Activated CD4-positive, alpha-beta memory T cell treated with anti-CD3 and anti-CD28 coated beads for 36 hours (primary cell): ENCODE measurements at regions not wholly inside any gene's neighbourhood (a gene's known extent, or its start where the extent isn't known, plus 50 kb on each side); places are given as distances from the start of the nearest gene placed in this dataset.

ENCODE experiments used
- CTCF ChIA-PET: fragments of 350-600 bp; sonication (Branson Sonifier 250); formaldehyde crosslinking; loops from one replicate; lab custom pipeline; 2021; ENCODE audit warnings: antibody characterized with exemption, inconsistent platforms; lab: Charles Lee
- POLR2A ChIA-PET: fragments of 350-600 bp; sonication (Branson Sonifier 250); formaldehyde crosslinking; loops from one replicate; lab custom pipeline; 2021; ENCODE audit warnings: antibody characterized with exemption; lab: Charles Lee
- DNase-seq: peaks from one replicate; pipeline ENCODE4 v3.0.0-alpha.2; 2020
- H3K27ac Mint-ChIP-seq: one replicate; pipeline ENCODE4 v1.8.0; 2021; ENCODE audit warnings: mixed read lengths
- H3K27me3 Mint-ChIP-seq: one replicate; pipeline ENCODE4 v1.8.0; 2021; ENCODE audit warnings: mixed read lengths
- H3K36me3 Mint-ChIP-seq: one replicate; pipeline ENCODE4 v1.8.0; 2021; ENCODE audit warnings: mixed read lengths
- H3K4me1 Mint-ChIP-seq: one replicate; pipeline ENCODE4 v1.8.0; 2021; ENCODE audit warnings: low read depth, mixed read lengths
- H3K4me3 Mint-ChIP-seq: one replicate; pipeline ENCODE4 v1.8.0; 2021; ENCODE audit warnings: mild to moderate bottlenecking, mixed read lengths
- H3K9me3 Mint-ChIP-seq: one replicate; pipeline ENCODE4 v1.8.0; 2021; ENCODE audit warnings: mixed read lengths
- intact Hi-C: fragments of 100-400 bp; cut with micrococcal nuclease; formaldehyde crosslinking; loops from one replicate; pipeline ENCODE4 v1.15.1; 2023

DNA sequence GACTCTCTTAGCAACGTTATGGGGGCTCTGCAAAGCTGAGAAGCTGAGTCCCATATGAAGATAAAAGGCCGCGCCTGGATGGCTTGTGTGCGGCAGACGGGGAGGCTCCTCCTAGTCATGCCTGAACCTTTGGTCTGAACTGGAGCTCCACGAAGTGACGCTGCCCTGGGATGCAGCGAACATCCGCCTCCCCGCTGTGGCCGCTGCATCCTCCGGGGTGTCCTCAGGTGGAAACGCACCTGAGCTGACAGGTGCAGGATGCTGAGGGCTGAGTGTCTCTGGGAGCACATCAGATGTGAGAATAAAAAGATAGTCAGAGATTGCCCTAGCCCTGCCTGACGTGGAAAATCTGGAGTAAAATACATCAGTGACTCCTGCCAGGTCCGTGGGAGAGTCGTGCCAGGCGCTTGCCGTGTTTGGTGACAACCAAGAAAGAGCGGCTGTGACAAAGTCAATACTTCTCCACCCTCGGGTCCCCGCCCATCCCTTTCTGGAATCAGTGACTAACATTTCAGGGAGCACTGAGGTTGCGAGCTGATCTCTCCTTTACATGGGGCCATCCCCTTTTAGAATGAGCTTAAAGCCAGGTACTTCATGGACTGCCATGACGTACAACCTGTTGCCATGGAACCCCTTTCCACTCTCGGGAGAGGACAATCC lies 162.8 kb upstream of the AFDN start:
- Mint-ChIP-seq H3K4me3 (no peak overlapping the region), H3K27me3 (no peaks in the 10 kb centered on the region), H3K9me3 (no peaks in the 10 kb centered on the region), H3K27ac (no peak overlapping the region), H3K4me1 (no peaks in the 10 kb centered on the region), H3K36me3 (no peaks in the 10 kb centered on the region)
- POLR2A ChIA-PET, result no interaction called here
- intact Hi-C loops, result no loop called here
- no peak for DNase-seq
- CTCF ChIA-PET, result no interaction called here

GRCh38 chr6:167664678-167665660 lies 161.7 kb upstream of the AFDN start:
- Mint-ChIP-seq H3K9me3 (no peaks in the 10 kb centered on the region), H3K4me3 (no peak overlapping the region), H3K27me3 (no peaks in the 10 kb centered on the region), H3K27ac (no peak overlapping the region), H3K36me3 (no peaks in the 10 kb centered on the region), H3K4me1 (no peaks in the 10 kb centered on the region)
- POLR2A ChIA-PET, result no interaction called here
- intact Hi-C loops, result no loop called here
- no peak for DNase-seq
- CTCF ChIA-PET, result no interaction called here

- POLR2A ChIA-PET, result no interaction called here
These were observed 160.9 kb upstream of the AFDN start for GRCh38 chr6:167665698-167666330.

GRCh38 chr6:167666571-167667203 lies 160.0 kb upstream of the AFDN start:
- peaks cover 5% of the 10 kb centered on the region for H3K9me3 Mint-ChIP-seq
- H3K27ac Mint-ChIP-seq, result no peak overlapping the region
- no peaks in the 10 kb centered on the region for H3K36me3 Mint-ChIP-seq
- DNase-seq, result no peak
- ChIA-PET POLR2A (no interaction called here), CTCF (no interaction called here)
- intact Hi-C loops, result no loop called here
- no peak overlapping the region for H3K4me3 Mint-ChIP-seq
- H3K27me3 Mint-ChIP-seq, result no peaks in the 10 kb centered on the region
- no peaks in the 10 kb centered on the region for H3K4me1 Mint-ChIP-seq

More at GRCh38 chr6:167665698-167666330, 160.9 kb upstream of the AFDN start:
- intact Hi-C loops, result no loop called here
- no peak overlapping the region for H3K27ac Mint-ChIP-seq
- H3K4me3 Mint-ChIP-seq, result no peak overlapping the region
- H3K9me3 Mint-ChIP-seq, result no peaks in the 10 kb centered on the region
- CTCF ChIA-PET, result no interaction called here
- no peak for DNase-seq
- no peaks in the 10 kb centered on the region for H3K27me3 Mint-ChIP-seq
- H3K36me3 Mint-ChIP-seq, result no peaks in the 10 kb centered on the region
- H3K4me1 Mint-ChIP-seq, result no peaks in the 10 kb centered on the region

- H3K4me3 Mint-ChIP-seq, result no peak overlapping the region
- no peaks in the 10 kb centered on the region for H3K4me1 Mint-ChIP-seq
- H3K36me3 Mint-ChIP-seq, result no peaks in the 10 kb centered on the region
- intact Hi-C loops, result no loop called here
- H3K9me3 Mint-ChIP-seq, result peaks cover 12% of the 10 kb centered on the region
- no peak overlapping the region for H3K27ac Mint-ChIP-seq
- CTCF ChIA-PET, result no interaction called here
- POLR2A ChIA-PET, result interaction anchor here (0.5 kb wide), 1 partner anchor 15 kb away, joined by 3 read pairs; no protein-coding TSS in a partner anchor
- no peaks in the 10 kb centered on the region for H3K27me3 Mint-ChIP-seq
- no peak for DNase-seq
These were observed 159.3 kb upstream of the AFDN start for GRCh38 chr6:167667204-167668018.

DNA sequence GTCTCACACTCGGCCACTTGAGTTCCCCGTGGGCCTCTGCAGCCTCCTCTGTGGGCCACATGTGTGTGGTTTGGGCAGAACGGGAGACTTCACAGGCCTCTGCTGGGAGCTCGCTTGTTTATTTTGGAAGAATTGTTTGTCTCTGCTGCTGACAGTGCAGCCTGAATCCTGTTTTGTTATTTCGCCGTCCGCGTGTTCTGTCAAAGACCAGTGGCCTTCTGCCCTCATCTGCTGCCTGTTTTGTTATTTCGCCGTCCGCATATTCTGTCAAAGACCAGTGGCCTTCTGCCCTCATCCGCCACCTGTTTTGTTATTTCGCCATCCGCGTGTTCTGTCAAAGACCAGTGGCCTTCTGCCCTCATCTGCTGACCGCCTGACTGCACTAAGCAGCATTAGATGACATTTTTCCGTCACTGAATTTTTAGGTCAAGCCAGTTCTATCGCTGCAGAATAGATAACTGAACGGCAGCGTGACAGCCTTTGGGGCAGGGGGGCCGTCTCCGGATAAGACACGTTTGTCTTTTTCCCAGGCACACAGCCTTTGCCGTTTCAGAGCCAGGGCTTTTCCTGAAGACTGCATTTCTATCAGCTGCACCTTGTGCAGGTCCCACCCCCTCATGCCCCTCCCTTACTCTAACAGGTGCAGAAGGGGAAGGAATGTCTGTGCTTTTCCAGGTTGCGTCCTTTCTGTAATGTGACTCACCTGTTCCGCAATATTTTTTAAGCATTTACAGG lies 158.5 kb upstream of the AFDN start:
- H3K9me3 Mint-ChIP-seq, result peaks cover 15% of the 10 kb centered on the region
- DNase-seq, result no peak
- ChIA-PET POLR2A (interaction anchor here (0.5 kb wide), 1 partner anchor 14 kb away, joined by 3 read pairs; no protein-coding TSS in a partner anchor), CTCF (no interaction called here)
- H3K4me1 Mint-ChIP-seq, result no peaks in the 10 kb centered on the region
- no peaks in the 10 kb centered on the region for H3K27me3 Mint-ChIP-seq
- intact Hi-C loops, result no loop called here
- no peaks in the 10 kb centered on the region for H3K36me3 Mint-ChIP-seq
- no peak overlapping the region for H3K27ac Mint-ChIP-seq
- H3K4me3 Mint-ChIP-seq, result no peak overlapping the region

DNA sequence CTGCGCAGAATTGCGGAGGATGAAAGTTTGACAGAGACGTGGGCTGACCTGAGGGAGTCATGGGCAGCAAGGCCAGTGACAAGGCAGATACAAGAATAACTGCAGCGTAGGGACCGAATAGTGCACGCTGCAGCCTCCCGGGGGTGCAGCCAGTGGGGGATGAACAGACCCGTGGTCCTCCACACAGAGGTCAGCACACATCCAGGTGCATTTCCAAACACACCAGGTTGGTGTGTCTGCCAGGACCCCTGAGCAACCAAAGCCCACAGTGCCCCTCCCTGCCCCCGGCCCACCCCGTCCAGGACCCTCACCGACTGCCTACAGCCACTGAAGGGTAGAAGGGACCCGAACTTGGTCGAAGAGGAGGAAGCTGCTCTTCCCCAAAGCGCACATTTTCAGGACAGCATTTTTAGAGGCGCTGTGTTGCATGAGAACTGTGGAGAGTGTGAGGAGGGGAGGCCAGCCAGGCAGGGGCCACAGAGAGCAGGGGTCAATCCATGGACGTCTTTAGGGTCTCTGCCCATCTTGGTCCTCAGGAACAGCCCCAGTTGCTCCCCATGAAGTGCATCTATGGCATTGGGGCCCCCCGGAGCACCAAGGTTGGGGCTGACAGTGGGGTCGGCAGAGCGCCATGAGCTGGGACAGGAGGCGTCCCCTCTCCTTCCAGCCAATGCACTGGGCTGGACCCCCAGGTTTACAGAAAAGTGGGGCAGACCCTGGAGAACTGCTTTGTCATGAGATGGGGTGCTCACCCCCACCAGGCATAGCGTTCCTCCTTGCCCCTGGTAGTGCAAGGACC lies 157.8 kb upstream of the AFDN start:
- Mint-ChIP-seq H3K4me1 (no peaks in the 10 kb centered on the region), H3K36me3 (no peaks in the 10 kb centered on the region), H3K27me3 (no peaks in the 10 kb centered on the region), H3K9me3 (peaks cover 15% of the 10 kb centered on the region), H3K4me3 (no peak overlapping the region), H3K27ac (no peak overlapping the region)
- no peak for DNase-seq
- intact Hi-C loops, result no loop called here
- ChIA-PET POLR2A (no interaction called here), CTCF (no interaction called here)

DNA sequence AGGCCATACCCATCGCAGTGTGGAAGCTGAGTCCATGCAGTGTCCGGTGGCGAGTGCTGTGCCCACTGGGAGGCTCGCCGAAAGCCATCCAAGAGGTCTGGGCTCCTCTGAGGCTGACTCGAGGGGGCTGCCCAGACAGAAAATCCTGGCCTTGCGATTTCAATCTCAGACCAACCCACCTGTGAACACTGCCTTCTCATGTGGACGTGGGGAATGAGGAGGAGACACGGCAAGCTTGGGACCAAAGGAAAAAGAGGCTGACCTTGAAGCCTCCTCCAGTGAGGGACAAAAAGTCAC lies 157.2 kb upstream of the AFDN start:
- Mint-ChIP-seq H3K27me3 (peaks cover 2% of the 10 kb centered on the region), H3K4me1 (no peaks in the 10 kb centered on the region), H3K9me3 (peaks cover 15% of the 10 kb centered on the region), H3K36me3 (no peaks in the 10 kb centered on the region), H3K27ac (no peak overlapping the region), H3K4me3 (no peak overlapping the region)
- POLR2A ChIA-PET, result no interaction called here
- DNase-seq, result no peak
- intact Hi-C loops, result no loop called here
- CTCF ChIA-PET, result no interaction called here

- no peak for DNase-seq
- POLR2A ChIA-PET, result no interaction called here
- Mint-ChIP-seq H3K27me3 (peaks cover 6% of the 10 kb centered on the region), H3K4me1 (no peaks in the 10 kb centered on the region), H3K27ac (no peak overlapping the region), H3K36me3 (no peaks in the 10 kb centered on the region), H3K4me3 (no peak overlapping the region), H3K9me3 (peaks cover 15% of the 10 kb centered on the region)
- CTCF ChIA-PET, result no interaction called here
- intact Hi-C loops, result no loop called here
These were observed 156.6 kb upstream of the AFDN start for GRCh38 chr6:167669870-167670802.

- no peak for DNase-seq
These were observed 155.8 kb upstream of the AFDN start for GRCh38 chr6:167670938-167671338.

More at GRCh38 chr6:167670938-167671338, 155.8 kb upstream of the AFDN start:
- Mint-ChIP-seq H3K4me1 (no peaks in the 10 kb centered on the region), H3K36me3 (no peaks in the 10 kb centered on the region), H3K9me3 (peaks cover 15% of the 10 kb centered on the region), H3K27me3 (peaks cover 12% of the 10 kb centered on the region), H3K27ac (no peak overlapping the region), H3K4me3 (no peak overlapping the region)
- CTCF ChIA-PET, result no interaction called here
- POLR2A ChIA-PET, result no interaction called here
- intact Hi-C loops, result no loop called here
